HK-2 (cell line): ENCODE measurements at regions not wholly inside any gene's neighbourhood (a gene's known extent, or its start where the extent isn't known, plus 50 kb on each side); places are given as distances from the start of the nearest gene placed in this dataset.

Experiments used
- DNase-seq: peaks from one replicate; pipeline ENCODE4 v3.0.0-alpha.2; 2018; ENCODE audit not compliant: unreplicated experiment

DNA sequence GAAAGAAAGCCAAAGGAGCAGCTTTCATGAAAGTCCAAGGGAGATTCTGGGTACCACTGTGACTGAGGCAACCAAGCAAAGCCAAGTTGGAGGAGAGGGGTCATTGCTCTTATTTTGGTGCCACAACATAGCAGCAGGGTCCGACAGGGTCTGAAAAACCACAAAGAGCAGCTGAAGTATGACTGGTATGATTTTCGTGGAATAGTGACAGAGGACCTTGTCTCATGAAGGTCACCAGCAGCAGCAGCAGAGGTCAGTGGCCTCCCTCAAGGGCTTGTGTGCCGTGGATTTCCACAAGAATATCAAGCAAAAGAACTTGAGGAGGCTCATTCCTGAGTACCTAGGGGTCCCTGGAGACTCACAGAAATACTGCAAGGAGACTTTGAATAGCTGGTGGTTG is 160.9 kb upstream of the SYT6 start:
- no peak for DNase-seq

DNA sequence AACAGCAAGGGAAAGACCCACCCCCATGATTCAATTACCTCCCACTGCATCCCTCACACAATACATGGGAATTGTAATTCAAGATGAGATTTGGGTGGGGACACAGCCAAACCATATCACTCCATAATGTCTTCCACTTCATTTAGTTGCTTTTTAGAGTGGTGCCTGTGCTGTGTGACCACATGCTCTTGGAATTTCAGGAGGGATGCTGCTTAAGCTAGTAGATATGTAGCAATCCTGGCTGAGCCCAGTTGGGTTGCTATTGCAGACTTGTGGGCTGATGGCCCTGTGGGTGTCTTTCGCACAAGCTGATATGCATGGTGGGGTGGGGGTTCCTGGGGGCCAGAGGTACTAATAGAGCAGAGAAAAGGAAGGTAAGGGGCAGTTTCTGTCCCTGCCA is 160.4 kb upstream of the SYT6 start:
- no peak for DNase-seq

DNA sequence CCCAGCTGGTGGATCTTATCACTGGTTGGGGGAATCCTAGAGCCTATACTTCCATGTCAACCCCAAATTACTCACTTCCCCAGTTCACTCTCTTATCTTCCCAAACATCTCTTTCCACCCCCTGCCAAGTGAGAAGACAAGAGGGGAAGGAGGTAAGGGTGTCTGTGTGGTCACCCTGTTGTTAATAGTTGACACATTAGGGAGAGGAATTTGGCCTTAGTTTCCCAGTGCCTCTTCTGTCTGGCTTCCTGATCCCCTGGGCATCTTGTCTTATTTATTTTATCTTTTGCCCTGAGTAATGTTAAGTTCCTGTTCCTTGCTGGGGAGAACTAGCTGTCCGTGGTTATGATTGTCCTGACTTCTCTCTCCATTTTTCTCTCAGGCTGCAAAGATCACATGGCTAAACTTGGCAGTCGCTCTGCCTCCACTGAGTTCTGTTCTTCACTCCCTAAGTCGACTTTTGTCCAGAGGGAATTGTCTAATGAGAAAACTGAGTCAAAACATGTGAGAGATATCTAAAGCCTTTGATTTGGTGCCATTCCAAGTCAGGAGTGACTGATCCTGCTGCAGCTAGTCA is 157.1 kb upstream of the SYT6 start:
- DNase-seq = no peak

DNA sequence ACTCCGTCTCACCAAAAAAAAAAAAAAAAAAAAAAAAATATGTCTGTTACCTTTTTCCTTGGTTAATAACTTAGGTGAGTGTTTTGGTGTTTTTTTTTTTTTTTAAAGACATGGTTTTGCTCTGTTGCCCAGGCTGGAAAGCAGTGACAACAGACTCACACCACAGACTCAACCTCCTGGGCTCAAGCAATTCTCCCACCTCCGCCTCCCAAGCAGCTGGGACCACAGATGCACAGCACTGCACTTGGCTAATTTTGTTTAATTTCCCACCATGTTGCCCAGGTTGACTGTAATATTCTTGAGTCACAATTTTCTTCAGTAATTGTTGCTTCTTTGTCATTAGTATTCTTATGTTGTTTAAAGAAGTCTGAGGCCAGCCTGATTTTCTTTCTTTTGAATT is 149.2 kb upstream of the SYT6 start:
- DNase-seq = no peak

DNA sequence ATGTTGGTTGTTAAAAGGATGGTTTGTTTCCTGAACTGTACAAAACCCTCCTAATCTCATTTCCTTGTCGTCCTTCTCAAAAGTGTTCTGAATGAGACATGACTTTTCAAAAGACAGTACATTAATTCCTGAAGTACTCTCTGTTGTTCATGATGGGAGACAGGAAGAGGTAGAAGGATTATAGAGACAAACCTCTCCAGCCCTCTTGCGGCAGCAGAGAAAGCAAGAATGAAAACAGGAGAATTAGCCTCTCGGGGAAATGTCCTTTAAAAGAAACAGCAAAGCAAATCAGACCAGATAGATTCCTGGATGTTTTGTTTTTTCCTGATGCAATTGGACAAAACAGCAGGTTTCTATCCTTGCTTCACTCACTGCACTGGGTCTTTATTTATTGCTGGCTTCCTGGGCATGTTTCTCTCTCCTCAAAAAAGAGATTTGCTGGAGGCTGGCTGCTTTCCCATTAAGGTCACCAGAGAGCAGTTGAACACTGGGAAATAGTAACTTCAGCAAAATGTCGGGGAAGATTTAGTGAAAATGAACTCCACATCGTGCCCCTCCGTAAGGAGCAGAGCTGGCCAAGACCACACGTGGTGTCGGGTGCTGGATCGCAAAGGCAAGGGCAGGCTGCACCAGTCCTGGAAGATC is 145.8 kb upstream of the SYT6 start:
- DNase-seq = no peak

DNA sequence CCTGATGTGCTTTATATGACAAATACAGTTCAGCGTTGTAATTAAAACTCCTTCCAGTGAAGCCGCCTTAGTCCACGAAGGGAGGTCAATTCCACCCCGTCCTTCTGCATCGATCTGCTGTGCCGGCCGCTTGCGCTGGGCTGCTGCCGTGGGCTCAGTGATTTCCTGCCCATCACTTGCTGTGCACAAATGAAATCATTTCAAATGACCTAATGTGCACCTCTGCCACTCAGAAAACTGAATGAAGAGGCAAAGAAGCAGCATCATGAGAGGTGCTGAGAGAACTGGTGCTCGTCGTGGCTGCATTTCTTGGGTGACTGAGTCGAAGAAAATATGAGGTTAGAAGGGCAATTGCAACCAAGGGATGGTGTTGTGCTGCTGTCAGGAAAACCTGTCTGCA is 144.3 kb upstream of the SYT6 start:
- no peak for DNase-seq

DNA sequence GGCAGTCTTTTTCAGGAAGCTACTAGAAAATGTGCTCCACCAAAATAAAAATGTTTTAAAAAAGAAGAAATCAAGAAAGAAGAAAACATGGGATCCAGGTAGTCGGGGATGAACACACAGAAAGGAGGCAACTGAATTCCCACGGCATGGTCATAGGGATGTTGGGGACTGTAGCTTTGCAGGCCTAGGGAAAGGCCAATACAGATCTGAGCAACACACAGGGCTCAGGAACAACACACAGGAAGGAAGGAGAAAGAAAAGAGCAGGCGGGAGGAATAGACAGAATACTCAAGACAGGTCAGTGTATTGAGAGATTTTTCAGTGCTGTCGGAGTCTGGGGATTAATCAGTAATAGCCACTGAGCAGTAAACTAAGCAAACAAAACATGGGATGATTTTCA is 142.7 kb upstream of the SYT6 start:
- DNase-seq = no peak

DNA sequence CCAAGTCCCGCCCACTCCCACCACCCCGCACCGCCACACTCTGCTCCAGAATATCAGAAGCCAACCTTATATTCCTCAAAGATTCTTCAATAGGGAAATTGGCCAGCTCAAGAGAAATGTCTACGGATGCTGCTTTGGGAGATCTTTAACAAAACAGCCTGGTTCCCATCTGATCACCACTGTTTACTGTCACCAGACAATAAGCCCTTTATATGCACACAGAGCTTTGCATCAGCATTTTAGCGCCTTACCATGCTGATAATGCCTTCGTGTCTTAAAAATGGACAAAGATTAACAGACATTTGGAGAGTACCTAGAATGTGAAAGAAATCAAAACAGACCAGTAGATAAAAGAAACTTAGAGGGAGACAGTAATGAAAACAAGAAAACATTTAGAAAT is 141.7 kb upstream of the SYT6 start:
- DNase-seq = no peak

DNA sequence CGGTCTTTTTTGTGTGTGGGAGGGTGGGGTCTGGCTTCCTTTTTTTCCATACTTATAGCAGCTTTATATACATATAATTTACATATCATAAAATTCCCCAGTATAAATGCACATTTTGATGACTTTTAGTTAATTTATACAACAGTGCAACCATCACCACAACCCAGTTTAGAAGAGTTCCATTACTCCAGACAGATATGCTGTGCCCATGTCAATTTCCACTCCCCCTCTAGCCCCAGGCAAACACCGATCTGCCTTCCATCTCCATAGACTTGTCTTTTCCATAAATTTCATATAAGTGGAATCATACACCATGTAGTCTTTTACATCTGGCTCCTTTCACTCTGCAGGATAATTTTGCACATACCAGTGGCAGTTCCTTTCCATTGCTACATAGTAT is 139.2 kb upstream of the SYT6 start:
- DNase-seq = no peak

DNA sequence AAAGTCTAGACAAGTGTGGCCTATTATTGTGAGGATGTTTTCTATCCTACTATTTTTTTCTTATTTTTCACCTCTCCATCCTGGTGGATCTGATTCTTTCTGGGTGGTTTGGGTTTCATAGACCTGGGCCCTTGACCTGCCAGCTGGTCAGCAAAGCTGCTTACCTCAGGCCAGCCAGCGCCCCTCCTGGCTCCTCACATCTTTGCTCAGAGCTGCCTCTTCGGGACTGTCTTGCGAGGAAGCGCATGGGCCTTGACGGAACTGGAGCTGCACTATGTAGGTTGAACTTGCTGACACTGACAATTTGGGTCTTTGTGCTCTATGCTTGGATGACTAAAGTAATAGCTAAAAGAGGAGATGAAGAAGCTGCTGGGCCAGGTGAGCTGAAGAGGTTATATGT is 138.5 kb upstream of the SYT6 start:
- no peak for DNase-seq

DNA sequence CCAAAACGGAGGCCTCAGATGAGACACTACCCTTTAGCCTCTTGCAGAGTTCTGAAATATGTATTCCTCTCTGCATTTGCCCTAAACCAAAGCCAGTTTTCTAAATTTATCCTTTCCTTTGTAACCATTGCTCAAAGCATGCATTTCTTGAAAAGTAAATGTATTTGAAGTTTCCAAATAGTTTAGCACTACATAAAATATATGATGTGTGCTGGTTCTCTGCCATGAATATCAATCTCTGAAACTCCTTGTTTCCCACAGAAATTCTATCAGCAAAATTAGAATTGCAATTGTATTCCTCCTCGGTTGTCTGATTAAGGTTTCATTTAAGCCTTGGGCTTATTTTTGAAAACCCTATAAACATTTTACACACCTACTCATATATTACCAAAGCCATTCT is 137.1 kb upstream of the SYT6 start:
- no peak for DNase-seq

DNA sequence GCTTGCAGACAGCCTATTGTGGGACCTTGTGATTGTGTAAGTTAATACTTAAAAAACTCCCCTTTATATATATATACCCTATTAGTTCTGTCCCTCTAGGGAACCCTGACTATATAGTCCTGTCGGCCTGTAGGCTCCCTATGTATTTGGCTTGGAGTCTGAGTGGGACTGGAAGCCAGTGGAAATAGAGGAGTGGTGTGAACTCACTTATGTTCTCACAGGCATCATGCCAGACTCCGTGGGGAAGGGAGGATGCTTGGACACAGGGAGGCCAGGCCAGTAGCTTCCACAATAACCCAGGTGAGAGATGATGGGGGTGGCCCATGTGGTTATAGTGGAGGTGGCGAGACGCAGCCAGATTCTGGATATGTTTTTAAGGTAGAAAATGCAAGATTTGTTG is 136.7 kb upstream of the SYT6 start:
- DNase-seq = no peak

DNA sequence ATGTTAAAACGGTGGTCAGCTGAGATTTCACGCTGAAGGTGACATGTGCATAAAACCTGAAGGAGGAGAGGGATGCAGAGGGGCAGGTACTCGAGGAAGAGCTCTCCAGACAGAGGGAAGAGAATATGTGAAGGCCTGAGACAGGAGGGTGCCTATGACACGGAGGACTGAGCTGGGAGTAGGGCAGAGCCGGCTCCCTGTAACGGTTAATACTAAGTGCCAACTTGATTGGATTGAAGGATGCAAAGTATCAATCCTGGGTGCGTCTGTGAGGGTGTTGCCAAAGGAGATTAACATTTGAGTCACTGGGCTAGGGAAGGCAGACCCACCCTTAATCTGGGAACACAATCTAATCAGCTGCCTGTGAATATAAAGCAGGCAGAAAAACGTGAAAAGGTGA is 136.2 kb upstream of the SYT6 start:
- DNase-seq = no peak

DNA sequence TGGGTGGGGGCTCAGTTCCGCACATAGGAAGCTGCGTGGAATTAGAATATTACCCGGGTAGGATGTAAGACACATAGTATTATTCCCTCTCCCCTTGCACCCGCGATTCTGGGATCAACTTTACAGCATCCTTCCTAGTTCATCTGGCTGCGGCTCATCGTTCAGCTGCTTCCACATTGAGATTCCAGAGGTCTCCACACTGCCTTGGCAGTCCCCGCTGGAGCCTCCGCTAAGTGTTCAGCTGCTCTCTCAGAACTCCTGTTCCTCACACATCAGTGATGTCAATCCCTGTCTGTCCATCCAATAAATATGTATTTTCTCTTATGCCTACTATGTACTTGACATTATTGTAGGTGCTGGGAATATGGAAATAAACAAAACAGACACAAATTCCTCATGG is 135.6 kb upstream of the SYT6 start:
- DNase-seq = no peak

DNA sequence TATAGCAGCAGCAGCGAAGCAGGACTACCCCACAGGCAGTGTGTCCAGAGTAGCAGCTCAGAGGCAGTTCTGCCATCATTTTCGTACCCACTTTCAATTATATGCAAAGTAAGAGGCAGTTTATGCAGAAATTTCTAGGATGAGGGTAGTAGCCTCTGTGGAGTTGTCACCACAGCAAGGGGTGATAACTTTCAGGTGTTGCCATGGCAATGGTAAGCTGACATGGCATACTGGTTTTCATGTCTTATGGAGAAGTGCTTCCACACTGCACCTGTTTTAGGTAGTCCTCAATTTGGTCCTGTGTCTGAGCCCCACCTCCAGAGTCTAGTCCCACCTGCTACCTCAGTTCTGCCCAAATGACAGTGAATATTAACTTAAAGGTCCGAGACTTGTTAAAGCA is 133.3 kb upstream of the SYT6 start:
- DNase-seq = no peak

DNA sequence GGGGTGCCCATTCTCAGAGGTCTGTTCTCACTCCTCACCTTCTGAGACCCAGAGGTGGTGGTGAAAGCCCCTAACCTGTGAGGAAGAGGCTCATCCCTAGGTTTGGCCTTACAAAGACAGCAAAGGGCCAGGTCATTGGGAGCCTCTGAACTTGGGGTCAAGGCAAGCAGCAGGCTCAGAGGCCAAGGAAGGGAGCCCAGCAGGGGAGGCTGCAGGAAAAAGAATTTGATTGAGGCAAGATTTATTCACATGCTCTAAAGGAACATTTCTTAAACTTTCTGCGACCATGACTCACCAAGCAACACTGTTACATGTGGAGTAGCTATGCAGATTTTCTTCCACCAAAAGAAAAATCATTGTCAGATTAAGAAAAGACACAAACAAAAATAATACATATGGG is 132.5 kb upstream of the SYT6 start:
- DNase-seq = no peak

DNA sequence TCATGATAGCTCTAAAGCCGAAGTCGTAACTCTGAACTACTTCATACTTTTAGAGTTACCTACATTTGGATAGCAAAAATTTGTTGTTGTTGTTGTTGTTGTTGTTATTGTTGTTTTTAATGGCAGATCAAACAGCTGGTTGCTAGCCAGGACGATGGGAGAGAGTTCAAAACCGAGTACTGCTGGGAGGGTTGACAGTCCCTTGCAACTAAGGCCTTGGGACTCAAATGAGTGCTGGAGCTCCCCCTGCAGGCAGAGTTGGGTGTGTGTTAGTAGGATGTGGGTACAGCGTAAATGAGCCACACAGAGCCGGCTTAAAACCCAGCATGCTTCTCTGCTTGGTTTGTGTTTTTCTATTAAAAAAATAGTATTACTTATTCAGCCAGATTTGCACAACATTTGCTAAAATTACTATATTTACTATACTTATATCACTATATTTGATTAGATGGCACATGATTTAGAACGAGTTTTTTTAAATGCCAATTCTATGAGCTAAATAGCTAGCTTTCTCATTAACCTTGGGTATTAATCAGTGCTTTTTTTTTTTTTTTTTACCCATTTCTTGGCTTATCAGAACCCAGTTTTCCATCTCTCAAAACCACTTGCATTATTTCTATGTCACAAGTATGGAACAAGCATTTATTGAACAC is 129.2 kb upstream of the SYT6 start:
- peak; percentile 78 for DNase-seq

DNA sequence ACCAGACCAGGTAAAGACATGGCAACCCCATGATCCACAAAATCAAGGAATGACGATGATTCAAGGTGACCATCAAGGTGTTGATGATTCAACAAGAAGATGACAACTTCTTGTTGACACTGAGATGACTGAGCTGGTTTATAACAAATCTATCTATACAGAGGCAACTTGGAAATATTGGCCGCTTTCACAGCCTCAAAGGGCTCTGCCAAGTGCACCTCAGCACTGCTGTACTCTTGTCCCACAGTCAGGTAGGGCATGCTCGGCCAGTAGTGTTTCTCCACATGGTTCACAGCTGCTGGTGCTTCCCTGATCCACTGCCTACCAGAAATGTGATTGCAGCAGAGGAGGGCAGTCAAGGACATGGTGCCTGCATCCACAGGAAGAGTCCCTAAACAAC is 125.2 kb upstream of the SYT6 start:
- no peak for DNase-seq

DNA sequence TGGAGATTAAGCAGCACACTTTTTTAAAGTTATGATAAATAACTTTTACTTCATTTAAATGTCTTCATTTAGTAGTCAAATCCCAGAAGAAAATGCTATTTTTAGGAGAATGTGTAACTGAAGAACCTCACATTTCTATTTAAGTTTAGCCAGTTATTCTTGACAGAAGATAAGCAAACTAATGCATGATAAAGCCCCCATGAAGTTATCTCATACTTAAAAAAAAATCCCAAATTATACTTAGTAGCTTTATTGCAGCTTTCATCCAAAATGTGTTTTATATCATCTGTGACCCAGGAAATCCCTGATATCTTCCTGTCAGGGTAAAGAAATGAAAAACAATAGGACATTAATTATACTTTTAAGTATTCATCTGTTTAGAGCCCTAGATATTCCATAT is 124.8 kb upstream of the SYT6 start:
- DNase-seq = no peak

DNA sequence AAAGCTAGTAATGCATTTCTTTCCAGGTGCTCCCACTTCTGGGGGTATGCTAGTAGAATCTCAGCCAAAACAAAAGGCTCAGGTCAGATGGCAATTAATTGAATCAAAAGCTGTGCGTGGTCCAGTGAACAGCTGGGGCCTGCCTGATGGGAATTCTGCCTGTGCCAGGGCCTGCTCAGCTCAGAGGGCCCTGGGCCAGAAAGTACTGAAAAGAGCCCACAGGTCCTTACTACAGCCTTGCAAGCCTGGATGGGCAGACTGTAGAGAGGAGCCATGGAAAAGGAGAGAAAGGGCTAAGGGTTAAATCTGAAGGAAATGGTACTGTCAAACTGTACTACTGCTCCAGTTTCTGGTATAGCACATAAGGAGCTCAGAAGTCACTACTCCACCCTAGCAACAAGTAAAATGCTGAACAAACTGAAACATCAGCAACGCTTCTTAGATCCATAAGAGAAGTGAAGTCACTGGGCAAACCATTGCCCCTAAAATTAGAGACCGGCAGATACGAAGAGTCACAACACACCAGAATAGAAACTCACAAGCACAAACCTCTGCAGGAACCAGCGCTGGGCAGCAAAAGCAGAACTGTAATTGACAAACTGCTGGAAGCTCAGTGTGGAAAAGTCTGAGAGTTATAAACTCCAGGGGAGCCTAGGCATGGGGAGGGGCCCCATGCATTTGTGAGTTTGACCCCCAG is 121.1 kb upstream of the SYT6 start:
- no peak for DNase-seq

DNA sequence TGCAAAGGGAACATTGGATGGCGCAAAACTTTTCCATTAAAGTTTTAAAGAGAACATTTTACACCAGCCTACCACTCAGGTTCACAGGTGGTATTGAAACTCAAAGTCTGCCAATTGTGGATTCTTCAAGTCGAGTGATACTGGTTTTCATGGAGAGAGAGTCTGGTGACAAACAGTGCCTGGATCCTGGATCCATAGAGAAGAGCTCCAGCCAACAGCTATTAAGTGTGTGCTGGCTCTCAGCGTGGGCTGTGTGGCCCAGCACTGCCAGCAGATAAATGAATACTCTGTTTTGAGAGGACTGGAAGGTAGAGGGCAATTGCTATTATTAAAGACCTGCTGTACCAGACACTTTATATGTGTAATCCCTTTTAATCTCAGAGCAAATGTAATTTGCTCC is 118.9 kb upstream of the SYT6 start:
- DNase-seq = no peak

DNA sequence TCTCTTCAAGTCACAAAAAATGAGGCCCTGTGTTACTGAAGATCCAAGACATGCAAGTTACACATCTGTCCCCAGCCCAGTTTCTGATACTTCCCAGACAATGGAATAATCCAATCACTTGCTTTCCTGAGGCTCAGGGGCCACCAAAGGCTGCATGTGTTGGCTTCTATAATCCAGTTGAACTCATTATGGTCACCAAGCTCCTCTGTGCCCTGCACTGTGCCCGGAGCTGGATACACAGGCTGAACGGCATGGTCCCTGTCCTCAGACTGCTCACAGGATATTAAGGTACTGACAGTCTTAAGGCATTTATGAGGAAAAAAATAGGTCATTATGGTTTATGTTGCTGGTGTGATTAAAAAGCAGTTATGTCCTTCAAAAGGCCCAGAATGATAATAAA is 117.0 kb upstream of the SYT6 start:
- DNase-seq = no peak

DNA sequence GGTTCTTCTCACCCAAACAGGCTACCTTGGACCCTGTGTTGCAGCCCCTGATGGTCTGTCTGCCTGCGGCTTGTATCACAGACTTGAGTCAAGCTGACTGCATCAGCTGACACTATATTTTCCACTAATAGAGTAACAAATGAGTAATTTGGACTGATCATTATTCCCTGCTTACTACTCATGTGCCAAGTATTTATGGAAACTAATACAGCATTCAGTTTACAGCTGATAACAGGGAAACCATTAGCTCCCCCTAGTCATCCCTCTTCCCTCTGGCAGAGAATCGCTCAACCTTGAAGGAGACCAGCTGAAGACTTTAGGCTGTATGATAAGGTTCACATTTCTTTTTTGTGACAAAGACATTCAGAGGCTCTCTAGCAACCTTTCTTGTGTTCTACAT is 116.6 kb upstream of the SYT6 start:
- DNase-seq = no peak
